Panc1 (cell line): ENCODE measurements at regions not wholly inside any gene's neighbourhood (a gene's known extent, or its start where the extent isn't known, plus 50 kb on each side); places are given as distances from the start of the nearest gene placed in this dataset.

Experiments used
- POLR2AphosphoS5 ChIP-seq: IDR thresholded peaks from 2 replicates; pipeline ENCODE4 v1.6.1; 2012; ENCODE audit warnings: mild to moderate bottlenecking, low read depth, low read length, moderate library complexity
- SIN3A ChIP-seq: IDR thresholded peaks from 2 replicates; pipeline ENCODE4 v1.6.1; 2012; ENCODE audit warnings: low read depth, mild to moderate bottlenecking, low read length, moderate library complexity, borderline replicate concordance; ENCODE audit not compliant: insufficient read depth
- TCF7L2 ChIP-seq: IDR thresholded peaks from 2 replicates; pipeline ENCODE4 v1.6.1; 2011; ENCODE audit warnings: mild to moderate bottlenecking, low read depth, low read length, inconsistent platforms
- TF ChIP-seq, protein P1 (sequence below): fragments of 450-650 bp; IDR thresholded peaks from 2 replicates; pipeline ENCODE4 v1.5.1; 2017; ENCODE audit warnings: mild to moderate bottlenecking
- TF ChIP-seq, protein P2 (sequence below), 2 experiments: IDR thresholded peaks; 2 replicates each; pipeline ENCODE4 v1.6.1; 2011 to 2012; ENCODE audit warnings: low read depth in 2 of 2, control low read depth in 1 of 2, low read length in 1 of 2, mild to moderate bottlenecking in 1 of 2, moderate library complexity in 1 of 2; ENCODE audit not compliant: insufficient read depth in 1 of 2

DNA sequence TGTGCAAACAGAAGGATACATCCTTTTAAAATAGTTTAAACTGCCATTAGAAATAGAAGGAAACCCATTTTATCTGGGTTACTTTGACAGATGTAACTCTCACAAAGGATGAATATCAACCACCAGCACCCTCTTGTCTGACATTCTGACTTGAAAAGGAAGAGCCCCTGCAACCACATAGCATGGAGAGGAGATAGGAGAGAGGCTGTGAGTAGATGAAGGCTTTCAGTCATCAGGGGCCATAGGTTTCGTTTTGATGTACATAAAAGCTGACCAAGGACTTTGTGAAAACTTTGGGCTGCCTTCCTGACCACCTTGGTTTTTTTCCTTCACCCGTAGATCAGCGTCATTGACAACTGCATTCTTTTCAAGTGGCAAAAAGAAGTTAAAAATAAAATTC, 211.6 kb upstream of the PRPS1L1 start:
- TF ChIP-seq, protein P1, sequence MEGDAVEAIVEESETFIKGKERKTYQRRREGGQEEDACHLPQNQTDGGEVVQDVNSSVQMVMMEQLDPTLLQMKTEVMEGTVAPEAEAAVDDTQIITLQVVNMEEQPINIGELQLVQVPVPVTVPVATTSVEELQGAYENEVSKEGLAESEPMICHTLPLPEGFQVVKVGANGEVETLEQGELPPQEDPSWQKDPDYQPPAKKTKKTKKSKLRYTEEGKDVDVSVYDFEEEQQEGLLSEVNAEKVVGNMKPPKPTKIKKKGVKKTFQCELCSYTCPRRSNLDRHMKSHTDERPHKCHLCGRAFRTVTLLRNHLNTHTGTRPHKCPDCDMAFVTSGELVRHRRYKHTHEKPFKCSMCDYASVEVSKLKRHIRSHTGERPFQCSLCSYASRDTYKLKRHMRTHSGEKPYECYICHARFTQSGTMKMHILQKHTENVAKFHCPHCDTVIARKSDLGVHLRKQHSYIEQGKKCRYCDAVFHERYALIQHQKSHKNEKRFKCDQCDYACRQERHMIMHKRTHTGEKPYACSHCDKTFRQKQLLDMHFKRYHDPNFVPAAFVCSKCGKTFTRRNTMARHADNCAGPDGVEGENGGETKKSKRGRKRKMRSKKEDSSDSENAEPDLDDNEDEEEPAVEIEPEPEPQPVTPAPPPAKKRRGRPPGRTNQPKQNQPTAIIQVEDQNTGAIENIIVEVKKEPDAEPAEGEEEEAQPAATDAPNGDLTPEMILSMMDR: no peak
- TF ChIP-seq SIN3A (no peak), POLR2AphosphoS5 (no peak), TCF7L2 (no peak)
- TF ChIP-seq, protein P2, sequence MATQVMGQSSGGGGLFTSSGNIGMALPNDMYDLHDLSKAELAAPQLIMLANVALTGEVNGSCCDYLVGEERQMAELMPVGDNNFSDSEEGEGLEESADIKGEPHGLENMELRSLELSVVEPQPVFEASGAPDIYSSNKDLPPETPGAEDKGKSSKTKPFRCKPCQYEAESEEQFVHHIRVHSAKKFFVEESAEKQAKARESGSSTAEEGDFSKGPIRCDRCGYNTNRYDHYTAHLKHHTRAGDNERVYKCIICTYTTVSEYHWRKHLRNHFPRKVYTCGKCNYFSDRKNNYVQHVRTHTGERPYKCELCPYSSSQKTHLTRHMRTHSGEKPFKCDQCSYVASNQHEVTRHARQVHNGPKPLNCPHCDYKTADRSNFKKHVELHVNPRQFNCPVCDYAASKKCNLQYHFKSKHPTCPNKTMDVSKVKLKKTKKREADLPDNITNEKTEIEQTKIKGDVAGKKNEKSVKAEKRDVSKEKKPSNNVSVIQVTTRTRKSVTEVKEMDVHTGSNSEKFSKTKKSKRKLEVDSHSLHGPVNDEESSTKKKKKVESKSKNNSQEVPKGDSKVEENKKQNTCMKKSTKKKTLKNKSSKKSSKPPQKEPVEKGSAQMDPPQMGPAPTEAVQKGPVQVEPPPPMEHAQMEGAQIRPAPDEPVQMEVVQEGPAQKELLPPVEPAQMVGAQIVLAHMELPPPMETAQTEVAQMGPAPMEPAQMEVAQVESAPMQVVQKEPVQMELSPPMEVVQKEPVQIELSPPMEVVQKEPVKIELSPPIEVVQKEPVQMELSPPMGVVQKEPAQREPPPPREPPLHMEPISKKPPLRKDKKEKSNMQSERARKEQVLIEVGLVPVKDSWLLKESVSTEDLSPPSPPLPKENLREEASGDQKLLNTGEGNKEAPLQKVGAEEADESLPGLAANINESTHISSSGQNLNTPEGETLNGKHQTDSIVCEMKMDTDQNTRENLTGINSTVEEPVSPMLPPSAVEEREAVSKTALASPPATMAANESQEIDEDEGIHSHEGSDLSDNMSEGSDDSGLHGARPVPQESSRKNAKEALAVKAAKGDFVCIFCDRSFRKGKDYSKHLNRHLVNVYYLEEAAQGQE (IDR thresholded peaks at IDR 0.05; ENCODE audit: insufficient read depth in 1 of 2, low read depth in 2 of 2, low read length in 1 of 2): no peak
